ENCODE measurements at regions not wholly inside any gene's neighbourhood (a gene's known extent, or its start where the extent isn't known, plus 50 kb on each side); places are given as distances from the start of the nearest gene placed in this dataset.

GRCh38 chr22:27686534-27686933, 115.0 kb downstream of the MN1 start:
- no peak overlapping the region for H2BK12ac ChIP-seq (ENCODE audit: low read depth, low read length)
- no peak overlapping the region for H3K56ac ChIP-seq (replicated peaks; ENCODE audit: insufficient read length, low read depth, low read length)
- H3K18ac ChIP-seq (ENCODE audit: extremely low read depth, low read length) = no peak overlapping the region
- no peak overlapping the region for H2BK15ac ChIP-seq (ENCODE audit: low read length)
- H3K23ac ChIP-seq (ENCODE audit: insufficient read length) = no peak overlapping the region
- no peak for FAIRE-seq
- H3K79me1 ChIP-seq (ENCODE audit: low read depth, low read length) = peaks cover 9% of the 10 kb centered on the region; the same call in 1 of the 2 replicates
- H2AFZ ChIP-seq (ENCODE audit: low read length) = no peak overlapping the region
- no peak overlapping the region for H4K8ac ChIP-seq (ENCODE audit: extremely low read depth, insufficient read depth, low read length)
- H2AK5ac ChIP-seq (ENCODE audit: low read depth, low read length) = no peak overlapping the region
- H3K14ac ChIP-seq (ENCODE audit: insufficient read length) = no peak overlapping the region
- H2BK120ac ChIP-seq (replicated peaks; ENCODE audit: low read depth, low read length) = no peak overlapping the region
- H2BK20ac ChIP-seq (ENCODE audit: low read length) = no peak overlapping the region
- H3K4me1 ChIP-seq (replicated peaks in 1 of 4; ENCODE audit: control insufficient read depth in 3 of 4, insufficient read depth in 4 of 4, low read length in 3 of 4) = no peaks in the 10 kb centered on the region; a peak in 2 of 7 replicates
- no peak overlapping the region; a peak in 1 of 7 replicates for H3K9ac ChIP-seq (replicated peaks in 1 of 4; ENCODE audit: extremely low read depth in 1 of 4, low read depth in 3 of 4, low read length in 3 of 4)
- no peak overlapping the region for H3K4me3 ChIP-seq (ENCODE audit: extremely low read depth in 1 of 4, insufficient read depth in 2 of 4, low read depth in 3 of 4, low read length in 4 of 4)
- H4K91ac ChIP-seq (replicated peaks; ENCODE audit: insufficient read length, low read length) = no peak overlapping the region
- peaks cover 0 to 1% of the 10 kb centered on the region in 2 experiments for H4K20me1 ChIP-seq (replicated peaks in 1 of 2; ENCODE audit: control insufficient read depth in 1 of 2, insufficient read depth in 2 of 2, low read length in 2 of 2)
- WGBS, 2 experiments (ENCODE audit: extremely low coverage in 1 of 2, insufficient coverage in 1 of 2, insufficient read length in 1 of 2, insufficient replicate concordance in 2 of 2, low coverage in 1 of 2, low lambda C conversion rate in 2 of 2, missing lambda C conversion rate in 1 of 2) = 86% methylated on average over 10 of the region's 10 CpGs; no CpG with 5 or more reads in 1 of the 2 experiments
- H3K4ac ChIP-seq (replicated peaks; ENCODE audit: insufficient read length, low read depth, low read length) = no peak overlapping the region
- no peak overlapping the region for H4K5ac ChIP-seq (ENCODE audit: insufficient read length, low read depth, low read length)
- H3K36me3 ChIP-seq (ENCODE audit: control insufficient read depth in 2 of 4, insufficient read depth in 4 of 4, low read length in 3 of 4) = peaks cover 0 to 4% (median 2%) of the 10 kb centered on the region in 4 experiments; a peak in 3 of 8 replicates
- H3K9me3 ChIP-seq (ENCODE audit: insufficient read depth in 2 of 2, low read depth in 1 of 2, low read length in 1 of 2) = no peaks in the 10 kb centered on the region
- no peak for DNase-seq (ENCODE audit: low read depth in 1 of 2, low spot score in 2 of 2)
- H3K4me2 ChIP-seq (ENCODE audit: insufficient read depth in 1 of 2, low read depth in 2 of 2, low read length in 2 of 2) = no peak overlapping the region
- CTCF ChIA-PET (ENCODE audit: partially characterized antibody) = interaction anchor here (0.8 to 1.0 kb wide), 2 partner anchors 43 to 654 kb away, joined by 3 read pairs; no protein-coding TSS in a partner anchor
- TF ChIP-seq CHD2 (IDR thresholded peaks at IDR 0.05; ENCODE audit: low read length) (no peak), HDAC2 (IDR thresholded peaks at IDR 0.05; ENCODE audit: borderline replicate concordance in 1 of 2, low read depth in 2 of 2, low read length in 2 of 2) (no peak), KDM5A (IDR thresholded peaks at IDR 0.05; ENCODE audit: low read length) (no peak), ATF3 (IDR thresholded peaks at IDR 0.05; ENCODE audit: insufficient read depth, low read depth, low read length) (no peak), JUN (IDR thresholded peaks at IDR 0.05; ENCODE audit: low read depth, low read length) (no peak), JUND (IDR thresholded peaks at IDR 0.05; ENCODE audit: low read length) (no peak), RFX5 (IDR thresholded peaks at IDR 0.05; ENCODE audit: borderline replicate concordance, low read depth, low read length) (no peak), CEBPB (IDR thresholded peaks at IDR 0.05; ENCODE audit: low read depth, low read length) (no peak), SRF (IDR thresholded peaks at IDR 0.05; ENCODE audit: low read depth, low read length) (no peak), MAFK (IDR thresholded peaks at IDR 0.05; ENCODE audit: low read depth, low read length) (no peak), RAD21 (IDR thresholded peaks at IDR 0.05 in 1 of 2, conservative IDR thresholded peaks at IDR 0.05 in 1 of 2; ENCODE audit: low read depth in 2 of 2, low read length in 2 of 2) (no peak), PHF8 (conservative IDR thresholded peaks at IDR 0.05; ENCODE audit: low read depth, low read length) (no peak)
- no peaks in the 10 kb centered on the region for H3K27me3 ChIP-seq (replicated peaks in 1 of 4; ENCODE audit: control insufficient read depth in 3 of 4, extremely low read depth in 1 of 4, insufficient read depth in 3 of 4, low read length in 3 of 4)
- H3K23me2 ChIP-seq (ENCODE audit: low read depth, low read length) = no peaks in the 10 kb centered on the region
- H2BK5ac ChIP-seq (ENCODE audit: low read depth, low read length) = no peak overlapping the region
- POLR2A ChIA-PET (ENCODE audit: partially characterized antibody) = interaction anchor here (0.9 to 1.7 kb wide), 2 partner anchors 46 to 192 kb away, joined by 3 to 4 read pairs; no protein-coding TSS in a partner anchor
- no peaks in the 10 kb centered on the region for H3K79me2 ChIP-seq (ENCODE audit: control insufficient read depth in 1 of 2, insufficient read depth in 2 of 2, low read length in 2 of 2)
- H3K27ac ChIP-seq (ENCODE audit: low read depth, low read length) = no peak overlapping the region

Measured in H1 (cell line).